Endometrium (tissue), 2 donors: ENCODE measurements at regions not wholly inside any gene's neighbourhood (a gene's known extent, or its start where the extent isn't known, plus 50 kb on each side); places are given as distances from the start of the nearest gene placed in this dataset.

Experiments used
- FAIRE-seq: peaks from 2 replicates; lab custom pipeline; 2012; peaks lifted over from hg19 to GRCh38; lab: Jason Lieb, UNC
- donor health status: control.
- donor health status: control.

DNA sequence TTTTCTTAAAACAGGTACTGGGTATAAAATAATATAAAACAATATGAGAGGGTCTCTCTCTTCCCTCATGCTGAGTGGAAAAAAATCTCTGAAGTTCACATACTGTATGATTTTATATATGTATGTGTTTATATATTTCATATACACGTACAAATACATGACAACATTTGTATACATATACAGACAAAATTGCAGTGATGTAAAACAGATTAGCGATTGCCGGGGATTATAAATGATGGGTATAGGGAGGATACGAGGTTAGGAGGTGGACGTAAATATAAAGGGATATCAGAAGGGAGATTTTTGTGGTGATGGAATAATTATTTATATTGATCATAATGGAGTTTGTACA is 194.8 kb upstream of the PRSS16 start:
- FAIRE-seq, result no peak

DNA sequence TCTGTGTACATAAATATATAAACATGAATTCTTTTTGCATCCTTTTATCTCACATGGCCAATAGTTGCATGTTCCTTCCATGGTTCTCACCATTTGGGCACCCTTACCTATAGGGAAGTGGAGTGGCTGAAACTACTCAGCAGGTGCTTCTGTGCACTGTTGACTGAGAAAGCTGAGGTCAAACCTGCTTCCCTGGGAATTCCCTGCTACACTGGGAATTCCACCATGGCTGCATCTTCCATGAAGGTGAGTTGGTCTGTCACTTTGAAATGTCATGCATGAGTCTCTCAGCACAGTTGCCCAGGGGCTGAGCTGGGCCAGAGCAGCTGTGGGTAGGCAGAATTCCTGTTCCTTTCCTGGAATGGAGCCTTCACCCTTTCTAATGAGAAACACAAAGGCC is 193.8 kb upstream of the PRSS16 start:
- no peak for FAIRE-seq

DNA sequence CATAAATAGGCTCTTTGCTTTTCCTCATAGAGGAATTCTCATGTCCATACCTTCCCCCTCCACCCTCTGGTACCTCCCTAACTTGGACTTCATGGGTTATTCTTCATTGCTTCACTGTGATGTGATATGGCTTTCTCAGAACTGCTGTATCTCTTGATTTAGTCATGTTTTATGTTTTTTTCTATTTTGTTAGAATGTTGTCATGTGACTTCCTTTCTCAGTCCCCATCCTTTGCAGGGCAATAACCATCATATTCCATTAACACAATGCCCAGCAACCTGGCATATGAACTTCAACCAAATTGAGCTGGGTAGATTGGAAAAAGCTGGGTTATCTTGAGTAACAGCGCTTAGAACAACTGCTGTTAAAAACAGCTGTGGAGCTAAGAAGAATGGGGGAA is 190.9 kb upstream of the PRSS16 start:
- no peak for FAIRE-seq

DNA sequence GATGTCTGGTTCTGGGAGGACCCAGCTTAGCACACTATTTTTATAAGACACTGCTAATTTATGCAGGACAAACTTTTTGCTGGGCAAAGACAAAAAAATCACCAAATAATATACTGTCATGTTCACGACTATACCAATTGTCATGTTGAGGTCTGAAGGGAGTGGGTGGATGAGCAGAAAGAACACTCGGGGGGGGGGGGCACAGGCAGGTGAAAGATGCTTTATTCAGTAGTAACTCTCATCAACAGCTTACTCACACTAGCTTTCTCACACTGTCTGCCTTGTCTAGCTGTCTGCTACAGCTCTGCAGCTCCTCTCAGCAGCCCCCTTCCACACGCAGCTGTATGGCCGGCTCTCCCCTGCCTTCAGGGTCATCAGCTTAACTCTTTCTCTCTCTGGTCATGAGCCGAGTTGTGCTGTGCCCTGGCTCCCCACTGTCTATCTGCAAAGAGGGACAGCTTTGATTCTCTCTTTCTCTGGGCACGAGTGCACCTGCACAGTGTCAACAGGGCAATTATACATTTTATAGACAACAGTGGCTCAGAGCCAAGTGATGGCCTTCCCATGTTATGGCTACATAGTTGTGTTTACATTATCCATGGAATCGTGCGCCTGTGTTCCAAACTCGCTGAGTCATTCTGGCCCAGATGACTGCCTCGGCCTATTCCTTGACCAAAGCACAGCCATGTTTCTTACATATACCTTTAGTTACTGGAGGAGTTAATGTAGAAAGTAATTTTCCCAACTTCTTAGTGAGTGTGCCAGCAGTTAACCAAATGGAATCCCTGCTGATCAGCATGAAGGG is 187.7 kb upstream of the PRSS16 start:
- no peak for FAIRE-seq

DNA sequence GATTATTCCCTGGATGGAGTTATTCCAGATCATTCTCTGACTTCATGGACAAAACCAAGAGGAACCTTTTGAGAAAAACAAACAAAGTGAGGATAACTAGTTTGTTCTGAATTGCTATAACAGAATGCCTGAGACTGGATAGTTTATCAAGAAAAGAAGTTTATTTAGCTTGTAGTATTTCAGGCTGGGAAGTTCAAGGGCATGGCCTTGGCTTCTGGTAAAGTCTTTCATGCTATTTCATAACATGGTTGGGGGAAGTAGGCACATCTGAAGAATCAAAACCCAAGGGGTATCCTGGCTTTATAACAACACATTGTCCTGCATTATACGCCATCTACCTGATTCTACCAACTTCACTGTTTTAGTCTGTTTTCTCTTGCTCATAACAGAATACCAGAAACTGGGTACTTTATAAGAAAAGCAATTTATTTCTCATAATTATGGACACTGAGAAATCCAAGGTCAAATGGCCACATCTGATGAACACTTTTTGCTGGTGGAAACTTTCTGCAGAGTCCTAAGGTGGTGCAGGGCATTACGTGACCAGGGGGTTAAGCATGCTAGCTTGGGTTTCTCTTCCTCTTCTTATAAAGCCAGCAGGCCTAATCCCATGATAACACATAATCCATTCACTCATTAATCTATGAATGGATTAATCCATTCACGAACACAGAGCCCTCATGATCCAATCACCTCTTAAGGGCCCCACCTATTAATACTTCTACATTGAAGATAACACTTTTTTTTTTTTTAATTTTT is 186.1 kb upstream of the PRSS16 start:
- no peak for FAIRE-seq

DNA sequence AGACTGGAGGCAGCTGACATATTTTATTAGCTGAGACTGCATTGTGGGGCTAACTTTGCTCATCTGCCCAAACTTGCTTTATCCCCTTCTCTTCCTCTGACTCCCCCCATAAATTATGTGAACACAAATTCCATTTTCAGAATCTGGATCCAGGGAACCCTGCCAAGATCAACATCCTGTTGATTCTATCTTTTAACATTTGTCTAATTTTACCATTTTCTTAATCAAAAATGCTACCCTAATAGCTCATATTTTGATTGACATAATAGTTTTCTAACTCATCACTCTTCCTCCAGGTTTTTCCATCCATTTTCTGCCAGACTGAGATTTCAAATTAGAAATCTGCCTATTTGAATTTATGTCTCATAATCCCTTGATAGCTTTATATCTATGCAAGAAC is 184.7 kb upstream of the PRSS16 start:
- no peak for FAIRE-seq

DNA sequence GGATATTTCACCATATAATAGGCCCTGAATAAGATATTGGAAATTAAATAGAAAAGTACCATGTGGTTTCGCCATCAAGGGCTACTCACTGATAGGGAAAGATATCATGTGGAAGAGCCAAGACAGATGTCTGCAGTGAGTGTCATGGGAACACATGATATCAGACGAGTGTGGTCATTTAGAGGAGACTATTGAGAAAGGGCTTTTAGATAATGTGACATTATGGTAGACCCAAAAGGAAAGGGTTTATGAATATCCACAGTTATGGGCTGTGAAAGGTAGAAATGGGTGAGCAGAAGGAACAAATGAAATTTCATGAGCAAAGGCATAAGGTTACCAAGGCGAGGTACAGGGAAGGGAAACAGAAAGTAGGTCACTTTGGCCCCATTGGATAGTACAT is 182.3 kb upstream of the PRSS16 start:
- no peak for FAIRE-seq

DNA sequence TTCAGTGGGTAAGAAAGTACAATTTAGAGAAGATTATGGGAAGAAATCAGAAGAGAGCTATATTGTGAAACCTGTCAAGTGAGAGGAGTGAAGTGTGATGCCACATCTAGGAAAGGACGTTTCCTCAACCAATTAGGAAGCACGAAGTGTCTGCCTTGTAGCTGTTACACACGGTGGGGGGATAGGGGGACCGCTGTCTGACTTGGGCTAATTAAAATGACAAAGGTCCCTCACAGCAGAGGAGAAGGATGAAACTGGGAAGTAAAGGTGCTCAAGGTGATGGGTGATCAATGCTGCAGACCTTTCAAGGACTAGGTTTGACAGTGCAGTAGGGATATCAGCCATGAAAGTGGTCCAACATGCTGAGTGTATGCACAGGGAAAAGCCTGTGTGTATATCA is 181.1 kb upstream of the PRSS16 start:
- no peak for FAIRE-seq

DNA sequence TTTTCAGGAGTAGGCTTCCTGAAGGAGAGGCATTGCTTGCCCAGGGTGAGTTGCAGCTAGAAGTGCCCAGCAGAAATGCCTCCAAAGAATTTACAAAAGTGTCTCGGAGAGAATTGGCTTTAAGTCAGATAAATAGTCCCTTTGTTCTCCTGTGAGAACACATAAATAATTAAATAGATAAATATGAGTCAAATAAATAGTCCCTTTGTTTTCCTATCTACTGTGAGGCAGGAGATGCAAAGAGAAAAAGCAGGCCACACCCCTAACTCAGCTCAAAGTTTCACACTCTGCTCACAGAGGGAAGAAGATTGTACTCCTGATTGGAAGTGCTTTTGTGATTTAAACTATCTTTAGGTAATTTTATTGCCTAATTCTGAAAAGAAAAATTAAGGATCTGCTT is 180.7 kb upstream of the PRSS16 start:
- FAIRE-seq, result no peak

DNA sequence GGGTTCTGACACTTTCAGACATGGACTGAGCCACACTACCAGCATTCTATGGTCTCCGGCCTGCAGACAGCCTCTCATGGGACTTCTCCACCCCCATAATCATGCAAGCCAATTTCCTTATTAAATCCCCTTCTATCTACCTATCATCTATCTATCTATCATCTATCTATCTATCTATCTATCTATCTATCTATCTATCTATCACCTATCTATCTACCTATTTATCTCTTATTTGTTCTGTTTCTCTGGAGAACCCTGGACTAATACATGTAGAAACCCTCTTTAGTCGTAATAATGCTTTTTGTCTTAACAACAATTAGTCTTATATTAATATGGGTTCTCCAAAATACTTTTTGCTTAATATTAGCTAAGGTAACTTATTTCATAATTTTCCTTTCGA is 174.1 kb upstream of the PRSS16 start:
- no peak for FAIRE-seq

DNA sequence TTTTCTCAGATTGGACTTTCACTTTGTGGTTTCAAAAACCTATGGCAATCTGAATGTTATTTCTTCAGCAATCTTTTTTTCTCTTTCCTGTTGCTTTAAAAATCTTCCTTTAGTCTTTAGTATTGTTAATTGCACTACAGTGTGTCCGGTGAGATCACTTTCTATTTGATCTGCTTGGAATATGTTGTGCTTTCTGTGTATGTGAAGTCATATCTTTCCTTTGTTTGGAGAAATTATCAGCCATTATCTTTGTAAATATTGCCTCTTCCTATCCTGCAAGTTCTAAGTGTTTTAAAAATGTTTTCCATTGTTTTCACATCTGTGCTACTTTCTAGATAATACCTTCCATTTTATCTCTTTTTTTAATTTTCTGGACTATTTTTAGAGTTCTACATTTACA is 171.4 kb upstream of the PRSS16 start:
- FAIRE-seq, result no peak

DNA sequence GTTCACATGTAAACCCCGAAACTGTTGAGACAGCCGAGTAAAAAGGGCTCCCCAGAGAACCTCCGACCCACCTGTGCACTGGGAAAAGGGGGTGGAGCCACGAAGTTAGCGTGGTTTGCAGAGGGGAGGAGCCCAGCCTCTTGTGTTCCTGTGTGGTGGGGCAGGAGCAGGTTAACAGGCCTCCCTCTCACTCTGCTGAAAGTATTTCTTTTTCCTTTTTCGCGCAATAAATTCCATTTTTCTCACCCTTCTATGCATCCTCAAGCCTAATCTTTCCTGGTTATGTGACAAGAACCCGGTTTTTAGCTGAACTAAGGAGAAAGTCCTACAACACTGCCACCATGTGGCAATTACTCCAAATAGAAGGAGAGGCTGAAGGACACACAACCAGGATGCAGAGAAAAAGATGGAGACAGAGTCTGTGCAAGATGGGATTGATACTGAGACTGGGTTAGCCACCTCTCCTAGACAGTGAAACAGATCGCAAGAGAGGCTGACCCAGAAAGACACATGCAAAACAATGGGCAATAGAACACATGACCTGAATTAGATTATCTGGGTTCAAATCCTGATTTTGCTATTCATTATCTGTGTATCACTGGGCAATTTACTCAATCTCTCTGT is 168.7 kb upstream of the PRSS16 start:
- FAIRE-seq, result no peak

DNA sequence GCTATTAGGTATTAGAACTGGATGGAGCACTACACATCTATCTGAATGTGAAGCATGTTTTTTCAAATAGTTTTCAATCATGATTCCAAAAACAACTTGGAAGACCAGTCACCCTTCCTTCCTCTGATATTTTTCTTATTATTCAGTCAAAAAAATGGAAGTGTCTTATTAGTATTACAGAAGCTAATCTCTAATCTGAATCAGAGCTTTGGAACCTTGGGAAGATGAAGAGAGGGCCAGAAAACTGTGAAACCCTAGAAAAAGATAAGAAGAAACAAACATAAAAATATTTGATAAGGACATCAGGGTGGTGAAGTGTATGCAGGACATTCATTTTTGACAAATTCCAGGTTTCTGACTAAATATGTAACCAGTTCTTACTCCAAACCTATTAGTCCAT is 166.3 kb upstream of the PRSS16 start:
- no peak for FAIRE-seq

DNA sequence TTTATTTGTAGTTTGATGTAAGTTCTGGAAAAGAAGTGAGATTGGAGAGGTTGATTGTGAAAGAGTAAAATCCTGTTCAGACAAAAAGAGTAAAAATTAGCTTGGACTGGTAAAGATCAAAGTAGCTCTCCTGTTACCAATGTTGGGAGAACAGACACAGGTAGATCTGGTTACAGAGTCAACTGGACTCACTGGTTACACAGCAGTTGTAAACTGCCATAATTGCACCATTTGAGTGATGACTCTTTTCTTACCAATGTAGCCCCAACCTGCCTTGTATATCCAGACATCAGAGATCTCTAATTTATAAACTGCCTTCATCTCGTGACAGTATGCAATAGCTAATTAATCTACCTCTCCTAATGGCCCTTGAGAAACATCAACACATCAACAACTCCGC is 165.6 kb upstream of the PRSS16 start:
- FAIRE-seq, result no peak

DNA sequence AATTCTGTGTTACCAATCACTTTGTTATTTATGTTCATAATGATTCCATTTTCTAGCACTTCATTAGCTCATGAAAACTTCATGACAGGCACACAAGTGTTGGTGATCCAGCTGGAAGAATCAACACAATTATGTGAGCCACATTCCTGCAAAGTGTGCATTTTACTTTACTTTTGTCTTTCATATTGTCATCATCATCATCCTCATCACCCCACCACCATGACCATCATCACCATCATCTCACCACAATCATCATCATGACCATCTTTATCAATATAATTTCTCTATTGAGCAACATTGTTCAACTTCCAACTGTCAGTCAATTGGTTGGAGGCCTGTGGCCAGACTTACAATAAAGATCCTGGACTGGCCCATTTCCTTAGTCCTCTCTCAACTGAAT is 159.4 kb upstream of the PRSS16 start:
- no peak for FAIRE-seq

DNA sequence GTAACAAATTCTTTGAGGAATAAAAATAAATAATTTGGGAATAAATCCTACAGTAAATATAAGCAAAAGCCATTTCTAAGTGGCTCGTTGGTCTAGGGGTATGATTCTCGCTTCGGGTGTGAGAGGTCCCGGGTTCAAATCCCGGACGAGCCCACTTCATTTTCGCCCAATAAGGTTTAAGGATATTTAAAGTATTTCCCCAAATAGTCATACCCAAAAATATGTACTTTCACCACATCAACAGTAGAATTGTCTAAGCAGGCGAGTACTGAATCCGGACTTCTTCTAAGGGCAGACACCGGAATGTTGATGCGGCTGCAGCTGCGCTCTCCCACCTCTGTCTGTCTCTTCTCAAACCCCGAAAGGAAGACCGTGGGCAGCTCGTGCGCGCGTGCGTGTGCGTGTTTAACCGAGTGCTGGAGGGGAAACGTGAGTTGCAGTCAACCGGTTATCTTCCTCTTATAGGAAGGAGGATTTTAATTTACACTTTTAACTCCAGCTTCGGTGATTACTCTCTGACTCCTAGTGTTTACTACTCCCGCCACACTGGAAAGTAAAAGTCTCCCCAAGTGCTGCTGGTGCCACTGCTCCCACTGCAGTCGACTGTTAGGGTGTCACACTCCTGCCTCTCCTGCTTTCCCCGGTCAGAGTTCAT is 155.7 kb upstream of the PRSS16 start:
- no peak for FAIRE-seq

DNA sequence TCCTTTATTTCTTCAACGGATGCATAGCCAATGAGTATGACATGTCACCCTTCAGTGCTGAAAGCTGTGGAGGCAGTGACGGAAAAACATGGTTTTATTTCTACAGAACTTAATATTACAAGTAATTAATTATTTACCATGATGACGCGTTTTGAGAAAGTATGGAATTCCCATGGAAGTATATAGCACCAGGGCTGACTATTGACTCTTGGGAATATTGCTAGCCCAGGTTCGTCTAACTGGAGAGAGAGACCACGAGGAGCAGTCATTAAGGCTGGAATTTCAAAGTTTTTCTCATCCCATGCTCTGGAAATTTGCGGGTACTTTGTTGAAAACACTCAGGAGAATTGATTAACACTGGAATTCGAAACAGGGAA is 155.2 kb upstream of the PRSS16 start:
- FAIRE-seq, result no peak

DNA sequence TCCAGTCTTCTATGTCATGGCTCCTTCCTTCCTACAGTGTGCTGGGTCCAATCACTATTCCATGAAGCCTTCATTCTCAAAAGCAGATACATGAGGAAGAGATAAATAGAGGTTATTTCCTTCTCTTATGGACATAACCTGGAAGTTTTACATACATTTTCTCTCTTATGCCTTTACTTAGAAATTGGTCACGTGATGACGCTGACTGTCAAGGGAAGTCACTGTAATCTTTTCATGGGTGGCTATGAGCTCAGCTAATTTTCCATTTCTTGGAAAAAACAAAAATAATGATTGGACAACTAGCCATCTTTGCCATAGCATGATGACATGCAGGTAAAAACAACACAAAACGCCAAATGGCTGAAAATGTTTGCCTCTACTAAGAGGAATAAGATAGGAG is 151.6 kb upstream of the PRSS16 start:
- no peak for FAIRE-seq

DNA sequence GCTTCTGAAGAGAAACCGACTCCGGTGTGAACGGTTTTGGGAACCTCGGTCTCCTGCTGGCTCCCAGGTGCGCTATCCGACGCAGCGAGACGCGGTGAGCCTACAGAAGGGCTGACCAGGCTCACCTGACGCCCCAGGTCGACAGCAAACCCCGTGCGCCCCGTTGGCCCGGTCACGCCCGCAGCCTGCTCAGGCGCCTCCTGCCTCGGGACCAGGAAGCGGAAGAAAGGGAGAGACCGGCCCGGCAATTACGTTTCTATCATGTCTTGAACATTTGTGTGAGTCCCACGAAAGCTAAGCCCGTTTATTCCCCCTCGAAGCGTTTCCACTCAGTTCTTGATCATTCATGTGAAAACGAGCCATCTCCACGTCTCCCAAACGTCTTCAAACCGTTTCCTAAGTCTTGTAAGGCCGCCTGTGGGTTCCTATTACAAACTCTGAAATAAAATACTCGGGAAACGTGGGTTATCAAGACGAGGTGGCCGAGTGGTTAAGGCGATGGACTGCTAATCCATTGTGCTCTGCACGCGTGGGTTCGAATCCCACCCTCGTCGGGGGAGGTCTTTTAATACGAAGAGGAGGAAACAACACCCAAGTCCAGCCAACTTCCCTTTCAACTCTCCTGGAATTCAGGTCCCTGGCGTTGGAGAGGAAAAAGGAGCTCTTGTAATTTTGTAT is 150.5 kb upstream of the PRSS16 start:
- no peak for FAIRE-seq

DNA sequence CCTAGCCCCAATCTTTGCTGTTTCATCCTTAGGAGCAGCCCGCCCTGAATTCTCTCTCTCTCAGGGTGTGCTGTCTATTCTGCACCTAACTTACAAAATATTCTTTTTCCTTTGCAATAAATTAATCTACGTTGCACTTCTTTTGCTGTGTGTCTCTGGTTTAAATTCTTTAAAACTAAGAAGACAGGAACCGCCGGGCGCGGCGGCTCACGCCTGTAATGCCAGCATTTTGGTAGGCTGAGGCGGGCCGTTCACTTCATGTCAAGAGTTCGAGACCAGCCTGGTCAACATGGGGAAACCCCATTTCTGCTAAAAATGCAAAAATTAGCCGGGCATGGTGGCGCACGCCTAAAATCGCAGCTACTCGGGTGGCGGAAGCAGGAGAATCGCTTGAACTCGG is 148.5 kb upstream of the PRSS16 start:
- FAIRE-seq, result no peak

DNA sequence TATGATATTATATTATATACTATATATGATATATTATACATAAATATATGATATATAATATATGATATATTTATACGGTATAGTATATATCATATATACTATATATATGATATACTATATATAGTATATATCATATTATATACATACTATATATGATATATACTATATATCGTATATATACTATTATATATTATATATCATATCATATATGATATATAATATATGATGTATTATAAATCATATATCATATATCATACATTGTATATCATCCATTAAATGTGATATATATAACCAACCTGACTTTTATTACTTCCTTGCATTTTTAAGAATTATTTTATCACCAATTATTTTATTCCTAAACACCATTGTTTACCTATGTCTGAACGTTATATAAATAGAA is 146.6 kb upstream of the PRSS16 start:
- peak; percentile 95 for FAIRE-seq

DNA sequence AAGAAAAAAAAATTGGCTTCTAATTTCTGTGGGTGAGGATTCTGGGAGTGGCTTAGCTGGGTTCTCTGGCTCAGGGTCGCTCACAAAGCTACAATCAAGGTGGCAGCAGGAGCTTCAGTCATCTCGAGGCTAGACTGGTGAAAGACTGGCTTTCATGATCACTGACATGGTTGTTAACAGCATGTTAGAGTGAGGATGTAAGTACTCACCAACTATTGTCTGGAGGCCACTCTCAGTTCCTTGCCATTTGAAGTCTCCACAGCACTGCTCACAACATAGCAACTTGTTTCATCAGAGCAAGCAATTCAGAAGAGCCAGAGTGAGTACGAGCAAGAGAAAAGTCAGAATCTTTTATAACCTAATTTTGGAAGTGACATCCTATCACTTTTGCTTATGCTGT is 145.7 kb upstream of the PRSS16 start:
- no peak for FAIRE-seq

DNA sequence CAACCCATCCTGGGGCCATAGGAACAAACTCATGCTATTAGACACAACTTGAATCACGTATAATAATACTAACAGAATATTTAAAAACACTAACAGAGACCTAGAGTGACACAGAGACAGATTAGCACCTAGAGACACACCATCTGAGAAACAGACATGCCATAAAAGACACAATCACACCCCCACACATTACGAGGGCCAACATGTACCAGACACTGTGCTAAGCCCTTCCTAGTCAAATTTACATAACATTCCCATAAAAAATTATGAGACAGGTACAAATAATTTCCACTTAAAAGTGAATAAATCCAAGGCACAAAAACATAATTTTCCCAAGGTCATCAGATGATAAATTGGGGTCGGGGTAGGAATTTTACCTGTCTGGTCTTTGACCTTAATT is 141.1 kb upstream of the PRSS16 start:
- no peak for FAIRE-seq
